HG03045 (cell line): ENCODE measurements at regions not wholly inside any gene's neighbourhood (a gene's known extent, or its start where the extent isn't known, plus 50 kb on each side); places are given as distances from the start of the nearest gene placed in this dataset.

Experiments
- ATAC-seq: cut with Tn5 transposase; IDR thresholded peaks from one replicate; pipeline ENCODE4 v1.9.1; 2021; ENCODE audit warnings: mild to moderate bottlenecking, moderate library complexity; ENCODE audit not compliant: unreplicated experiment

DNA sequence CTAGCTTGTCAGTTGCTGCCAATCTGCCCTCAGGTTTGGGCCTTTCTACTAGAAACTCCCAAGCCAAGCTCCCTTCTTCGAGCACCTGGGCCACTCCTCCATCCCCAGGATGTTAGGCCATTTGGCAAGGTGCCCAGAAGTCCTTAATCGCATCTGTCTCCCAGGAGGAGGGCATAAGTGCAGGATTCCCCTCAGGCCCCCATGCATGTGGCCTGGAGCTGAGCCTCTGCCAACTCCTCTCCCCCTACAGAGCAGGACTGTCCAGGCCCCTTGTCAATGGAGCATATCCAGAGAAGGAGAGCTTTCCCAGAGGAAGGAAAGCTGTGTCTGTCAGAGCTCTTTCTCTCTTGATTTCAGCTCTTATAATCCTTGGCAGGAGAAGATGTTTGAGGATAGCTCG is 182.6 kb upstream of the ROPN1 start:
- no peak for ATAC-seq

DNA sequence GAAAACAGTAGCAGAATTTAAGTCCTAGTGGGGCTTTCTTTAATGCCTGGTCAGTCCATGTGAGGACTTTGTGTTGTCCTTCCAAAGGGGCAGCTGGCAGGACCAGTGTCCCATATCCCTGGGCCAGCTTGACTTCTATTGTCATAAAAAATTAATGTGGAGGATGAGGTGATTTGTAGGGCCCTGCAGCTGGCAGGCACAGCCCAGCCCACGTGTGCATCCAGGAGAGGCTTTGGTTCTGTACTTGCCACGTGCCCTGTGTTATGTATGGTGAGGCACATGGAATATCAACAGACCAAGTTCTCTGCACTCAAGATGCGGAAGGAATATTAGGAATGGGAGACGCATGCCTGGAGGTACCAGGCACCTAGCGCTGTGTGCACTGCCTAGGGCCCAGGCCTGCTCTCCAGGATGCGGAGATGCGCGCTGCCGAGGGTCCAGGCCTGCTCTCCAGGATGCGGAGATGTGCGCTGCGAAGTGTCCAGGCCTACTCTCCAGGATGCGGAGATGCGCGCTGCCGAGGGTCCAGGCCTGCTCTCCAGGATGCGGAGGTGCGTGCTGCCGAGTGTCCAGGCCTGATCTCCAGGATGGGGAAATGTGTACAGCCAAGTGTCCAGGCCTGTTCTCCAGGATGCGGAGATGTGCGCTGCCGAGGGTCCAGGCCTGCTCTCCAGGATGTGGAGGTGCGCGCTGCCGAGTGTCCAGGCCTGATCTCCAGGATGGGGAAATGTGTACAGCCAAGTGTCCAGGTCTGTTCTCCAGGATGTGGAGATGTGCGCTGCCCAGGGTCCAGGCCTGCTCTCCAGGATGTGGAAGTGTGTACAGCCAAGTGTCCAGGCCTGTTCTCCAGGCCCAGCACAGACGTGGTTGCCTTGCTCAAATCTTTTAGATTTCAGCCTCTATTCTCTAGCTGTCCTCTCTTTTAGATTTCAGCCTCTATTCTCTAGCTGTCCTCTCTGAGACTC is 183.3 kb upstream of the ROPN1 start:
- ATAC-seq, result no peak

DNA sequence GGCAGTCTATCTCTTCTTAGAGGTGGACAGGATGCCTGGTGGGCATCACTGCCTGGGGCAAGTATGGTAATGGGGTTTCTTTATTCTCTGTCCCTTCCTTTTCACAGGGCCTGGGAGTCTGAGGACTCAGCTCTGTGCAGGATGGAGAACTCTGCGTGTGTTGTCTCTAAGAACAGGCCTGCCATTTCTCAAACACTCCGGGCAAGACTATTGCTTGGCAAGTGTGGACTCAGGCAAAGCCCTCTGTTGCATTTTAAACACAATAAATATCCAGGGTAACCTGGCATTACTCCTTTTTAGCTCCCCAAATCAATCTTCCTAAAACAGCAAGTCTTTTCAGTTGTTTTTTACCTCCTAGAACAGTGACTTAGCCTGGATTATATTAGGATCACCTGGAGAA is 185.1 kb upstream of the ROPN1 start:
- ATAC-seq, result no peak

DNA sequence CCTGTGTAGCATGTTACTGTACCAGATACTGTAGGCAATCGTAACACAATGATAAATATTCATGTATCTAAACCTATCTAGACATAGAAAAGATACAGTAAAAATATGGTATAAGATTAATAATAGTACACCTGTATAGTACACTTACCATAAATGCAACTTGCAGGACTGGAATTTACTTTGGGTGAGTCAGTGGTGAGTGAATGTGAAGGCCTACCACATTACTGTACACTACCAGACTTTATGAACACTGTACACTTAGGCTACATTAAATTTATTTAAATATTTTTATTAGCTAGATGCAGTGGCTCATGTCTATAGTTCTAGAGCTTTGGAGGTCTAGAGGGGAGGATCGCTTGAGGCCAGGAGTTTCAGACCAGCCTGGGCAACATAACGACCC is 186.6 kb upstream of the ROPN1 start:
- ATAC-seq, result no peak

DNA sequence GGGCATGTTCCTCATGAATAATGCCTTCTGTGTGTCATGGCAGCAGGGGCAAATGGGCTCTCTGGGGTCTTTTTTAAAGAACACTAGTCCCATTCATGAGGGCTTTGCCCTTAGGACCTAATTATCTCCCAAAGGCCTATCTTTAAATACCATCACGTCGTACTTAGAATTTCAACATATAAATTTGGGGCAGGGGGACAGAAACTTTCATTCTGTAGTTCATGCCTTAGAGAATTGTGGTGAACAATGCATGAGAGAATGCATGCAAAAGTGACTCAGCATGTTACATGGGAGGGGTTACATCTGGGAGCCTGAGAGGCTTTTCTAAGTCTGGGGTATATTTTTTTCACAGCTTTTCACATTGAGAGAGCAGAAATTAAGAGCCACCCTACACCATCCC is 208.5 kb upstream of the ROPN1 start:
- no peak for ATAC-seq

DNA sequence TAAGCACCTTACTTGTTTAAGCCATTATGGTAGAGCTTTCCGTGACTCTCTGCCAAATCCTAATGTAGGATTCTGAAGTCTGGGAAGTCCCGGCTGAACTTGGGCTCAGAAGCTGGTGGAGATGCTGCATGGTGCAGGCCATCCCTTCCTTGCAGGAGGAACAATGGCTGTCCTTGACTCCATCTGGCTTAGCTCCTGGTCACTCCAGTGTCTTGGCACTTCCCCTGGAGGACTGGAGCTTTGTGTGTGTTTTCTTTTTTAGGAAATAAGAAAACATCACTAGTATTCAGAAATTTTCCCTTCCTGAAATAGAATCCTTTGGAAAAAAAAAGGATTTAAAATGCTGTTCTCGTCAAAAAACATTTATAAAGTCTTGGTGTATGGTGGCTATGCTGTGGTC is 209.3 kb upstream of the ROPN1 start:
- ATAC-seq, result no peak

DNA sequence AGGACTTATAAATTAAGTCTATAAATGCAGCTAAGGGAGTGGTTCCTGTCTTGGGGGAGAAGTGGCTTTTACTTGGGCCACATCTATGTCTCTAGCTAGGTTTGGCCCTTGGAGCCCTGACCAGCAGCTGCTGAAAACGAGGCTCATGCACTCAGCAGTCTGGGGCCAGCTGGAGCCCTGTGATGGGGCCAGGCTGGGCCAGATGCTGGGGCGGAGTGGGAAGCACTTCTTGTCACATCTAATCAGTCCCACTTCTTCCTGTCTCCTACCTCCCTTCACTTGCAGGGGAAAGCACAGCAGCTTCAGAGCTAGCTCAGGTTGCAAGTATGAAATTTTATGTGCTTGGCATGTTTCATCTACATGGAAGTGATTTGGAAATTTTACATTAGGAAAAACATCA is 209.9 kb upstream of the ROPN1 start:
- ATAC-seq, result no peak

DNA sequence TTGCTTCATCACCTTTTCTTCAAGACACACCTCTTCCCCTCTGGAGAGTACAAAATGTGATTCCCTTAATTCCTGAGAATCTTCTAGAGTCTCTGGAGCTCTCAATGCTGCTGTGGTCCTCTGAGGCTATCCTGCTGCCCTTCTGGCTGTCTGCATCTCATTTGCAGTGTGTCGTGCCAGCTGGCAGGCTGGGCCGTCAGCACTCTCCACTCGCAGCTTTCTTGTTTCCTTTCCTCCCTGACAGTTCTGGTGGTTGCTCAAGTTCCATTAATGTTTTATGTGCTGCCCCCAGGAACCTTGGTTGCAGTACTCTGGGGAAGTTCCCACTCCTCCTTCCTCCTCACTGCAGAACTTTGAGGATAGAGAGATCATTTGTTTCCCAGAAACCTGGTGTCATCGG is 210.8 kb upstream of the ROPN1 start:
- ATAC-seq, result no peak

DNA sequence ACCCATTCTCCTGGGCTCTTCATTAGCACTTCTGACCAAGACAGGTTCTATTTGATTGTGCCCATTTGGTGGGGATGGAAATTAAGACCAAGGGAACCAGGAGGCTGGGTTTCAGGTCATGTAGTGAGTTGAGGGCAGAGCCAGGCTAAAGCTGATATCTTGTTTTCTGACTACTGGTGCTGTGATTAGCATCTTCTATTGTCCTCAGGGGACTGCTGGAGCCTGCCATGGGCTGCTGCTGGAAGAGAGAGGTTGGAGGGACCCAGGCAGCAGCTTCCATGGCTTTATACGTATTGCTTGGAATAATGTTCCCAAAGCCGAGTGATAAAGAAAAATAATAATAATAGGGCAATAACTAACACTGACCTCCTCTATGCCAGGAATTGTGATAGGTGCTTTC is 211.4 kb upstream of the ROPN1 start:
- ATAC-seq, result no peak

DNA sequence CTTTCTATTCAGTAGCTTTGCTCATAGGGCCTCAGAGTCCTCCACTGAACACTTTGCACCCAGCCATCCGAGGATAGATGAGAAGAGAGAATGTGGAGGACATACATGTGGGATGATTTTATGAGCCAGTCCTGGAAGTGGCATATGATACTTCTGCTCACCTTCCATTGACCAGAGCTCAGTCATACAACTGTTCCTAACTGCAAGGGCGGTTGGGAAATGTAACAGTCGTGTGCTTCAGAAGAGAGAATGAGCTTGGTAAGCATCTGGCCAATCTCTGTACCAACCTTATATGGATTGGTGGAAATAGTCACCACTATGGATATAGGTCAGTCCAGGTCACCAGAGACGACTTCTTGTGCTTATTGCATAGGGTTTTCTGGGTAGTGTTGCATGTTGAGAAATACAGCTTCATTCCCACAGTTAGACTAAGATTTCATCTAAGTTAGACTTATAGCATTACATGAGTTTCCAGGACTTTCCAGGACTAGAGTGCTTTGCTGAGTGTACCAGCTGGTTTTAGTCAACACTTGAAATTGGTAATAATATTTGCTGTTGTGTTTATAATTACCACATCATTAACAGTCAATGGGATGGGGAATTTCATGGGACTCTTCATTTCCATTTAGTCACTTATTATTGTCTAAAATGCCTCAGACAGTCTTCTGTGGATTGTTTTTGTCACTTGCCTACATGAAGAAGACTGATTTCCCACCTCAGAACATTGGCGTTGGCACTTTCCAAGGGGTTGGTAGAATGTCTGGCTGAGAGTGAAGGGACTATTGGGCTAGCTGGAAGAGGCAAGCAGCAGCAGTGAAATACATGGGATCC is 214.5 kb upstream of the ROPN1 start:
- no peak for ATAC-seq

DNA sequence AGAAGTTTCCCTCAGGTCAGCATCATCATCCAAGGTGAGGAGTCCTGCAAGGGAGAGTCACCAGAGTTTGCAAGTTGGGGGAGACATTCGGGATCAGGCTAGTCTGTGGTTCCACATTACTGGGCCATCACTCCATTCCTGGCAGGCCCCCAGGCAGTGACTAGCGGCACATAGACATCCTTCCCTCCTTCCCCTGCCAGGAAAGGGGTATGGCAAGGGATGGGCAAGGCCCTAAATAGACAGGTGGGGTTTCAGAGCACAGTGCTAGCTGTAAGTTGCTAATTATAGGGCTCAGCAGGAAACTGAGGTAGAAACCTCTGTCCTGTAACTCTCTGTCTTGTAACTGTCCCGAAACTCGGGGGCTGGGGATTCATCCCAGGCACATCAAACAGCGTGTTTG is 215.2 kb upstream of the ROPN1 start:
- no peak for ATAC-seq

DNA sequence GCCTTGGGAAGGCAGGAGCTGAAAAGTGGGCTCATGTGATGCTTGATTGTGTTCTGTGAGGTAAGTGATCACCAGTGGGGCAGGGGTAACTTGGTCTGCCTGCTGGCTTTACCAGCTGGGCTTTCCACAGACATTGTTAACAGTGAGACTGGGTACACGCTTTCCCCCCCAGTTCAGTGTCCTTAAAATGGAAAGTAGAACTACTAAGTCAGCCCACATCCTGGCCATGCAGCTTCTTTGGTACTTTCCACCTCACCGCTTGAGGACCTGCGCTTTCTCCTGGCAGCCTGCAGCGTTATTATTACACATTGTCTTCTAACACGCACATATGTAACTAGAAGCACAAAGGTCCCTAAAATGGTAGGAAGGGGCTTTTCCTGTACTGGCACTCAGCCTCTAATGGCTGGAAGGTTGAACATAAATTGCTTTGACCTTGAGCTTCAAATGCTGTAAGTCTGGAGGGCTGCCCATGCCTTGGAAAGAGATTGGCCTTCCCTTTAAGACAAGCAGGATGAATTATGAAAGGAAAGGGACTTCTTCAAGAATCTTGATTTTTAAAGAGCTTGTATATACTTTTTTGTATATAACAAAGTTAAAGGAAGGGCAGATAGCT is 216.1 kb upstream of the ROPN1 start:
- peak; percentile 75 for ATAC-seq

DNA sequence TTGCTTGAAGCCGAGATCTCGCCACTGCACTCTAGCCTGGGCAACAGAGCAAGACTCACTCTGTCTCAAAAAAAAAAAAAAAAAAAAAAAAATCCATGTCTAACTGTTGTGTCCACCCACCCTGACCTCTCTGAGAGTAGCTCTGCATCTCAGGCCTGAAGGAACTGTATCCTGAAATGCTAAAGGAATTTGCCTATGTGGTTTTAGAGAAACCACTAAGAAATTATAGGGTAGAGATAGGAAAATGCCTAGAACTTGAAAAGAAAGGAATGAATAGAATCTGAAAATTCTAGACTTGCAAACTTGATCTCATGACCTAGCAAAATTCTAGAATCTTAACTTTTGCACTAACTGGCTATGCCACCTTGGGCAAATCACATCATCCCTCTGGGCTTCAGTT is 217.5 kb upstream of the ROPN1 start:
- no peak for ATAC-seq

DNA sequence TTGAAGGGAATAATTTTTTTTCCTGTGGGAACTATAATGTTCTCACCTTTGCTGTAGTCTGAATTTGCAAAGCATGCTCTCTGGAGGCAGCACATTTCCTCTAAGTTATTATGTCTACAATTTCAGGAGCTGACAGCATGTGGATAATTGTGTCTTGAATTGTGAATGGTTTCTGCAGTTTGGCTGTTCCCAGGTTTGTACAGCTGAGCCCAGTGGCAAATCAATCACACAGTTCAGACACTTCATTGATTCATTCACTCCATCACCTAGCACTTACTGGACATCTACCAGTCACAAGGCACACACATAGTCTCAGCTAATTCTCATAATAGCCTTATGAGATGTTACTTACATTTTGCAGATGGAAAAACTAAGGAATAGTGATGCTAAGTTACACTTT is 219.0 kb upstream of the ROPN1 start:
- ATAC-seq, result no peak

DNA sequence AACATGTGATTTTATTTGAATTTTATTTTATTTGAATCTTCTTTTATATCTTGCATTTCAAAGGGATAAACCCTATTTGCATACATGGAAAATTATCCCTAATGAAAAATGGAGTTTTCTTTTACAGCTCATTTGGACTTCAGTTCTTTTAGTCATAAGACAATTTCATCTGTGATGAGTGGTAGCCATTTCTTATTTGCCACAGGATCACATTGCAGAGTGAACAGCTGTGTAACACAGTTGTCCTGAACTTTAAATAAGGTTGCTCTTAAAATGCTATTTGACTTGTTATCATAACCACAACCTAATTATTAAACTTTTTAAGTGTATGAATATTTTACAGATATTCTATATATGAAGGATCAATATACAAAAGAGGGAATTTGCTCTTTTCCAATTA is 221.7 kb upstream of the ROPN1 start:
- ATAC-seq, result no peak

DNA sequence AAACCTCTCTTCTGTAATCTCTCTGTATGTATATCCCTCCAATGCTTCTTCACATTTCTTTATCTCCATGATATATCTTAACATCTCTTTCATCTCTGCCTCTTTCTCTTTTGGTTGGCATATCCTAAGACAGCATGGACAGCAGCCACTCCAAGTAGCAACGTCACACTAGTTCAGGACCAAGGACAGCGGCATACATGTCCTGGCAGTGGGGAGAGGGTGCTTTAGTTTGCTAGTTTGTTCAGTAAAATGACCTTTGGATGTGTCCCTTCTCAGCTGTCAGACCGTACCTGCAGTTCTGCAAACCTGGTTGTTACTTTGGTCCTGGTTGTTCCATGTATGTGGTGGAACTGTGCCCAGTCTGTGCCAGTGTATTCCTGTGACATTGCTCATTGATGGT is 225.6 kb upstream of the ROPN1 start:
- ATAC-seq, result no peak

DNA sequence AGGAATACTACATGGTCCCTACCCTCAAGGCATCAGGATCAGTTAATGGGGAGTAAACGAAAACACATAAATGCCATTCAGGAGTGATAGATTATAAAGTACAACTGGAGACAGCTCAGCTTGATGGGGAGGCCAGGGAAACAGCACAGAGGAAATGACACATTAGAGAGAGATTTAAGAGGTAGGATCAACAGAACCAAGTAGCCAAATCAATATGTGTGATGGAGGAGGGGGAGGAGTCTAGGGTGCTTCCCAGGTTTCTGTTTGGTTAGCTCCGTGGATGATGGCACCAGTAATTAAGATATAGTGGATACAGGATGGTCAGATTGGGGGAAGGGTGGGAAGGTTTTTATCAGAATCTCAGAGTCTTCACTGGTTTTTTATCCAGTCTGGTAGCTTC is 229.5 kb upstream of the ROPN1 start:
- ATAC-seq, result no peak

DNA sequence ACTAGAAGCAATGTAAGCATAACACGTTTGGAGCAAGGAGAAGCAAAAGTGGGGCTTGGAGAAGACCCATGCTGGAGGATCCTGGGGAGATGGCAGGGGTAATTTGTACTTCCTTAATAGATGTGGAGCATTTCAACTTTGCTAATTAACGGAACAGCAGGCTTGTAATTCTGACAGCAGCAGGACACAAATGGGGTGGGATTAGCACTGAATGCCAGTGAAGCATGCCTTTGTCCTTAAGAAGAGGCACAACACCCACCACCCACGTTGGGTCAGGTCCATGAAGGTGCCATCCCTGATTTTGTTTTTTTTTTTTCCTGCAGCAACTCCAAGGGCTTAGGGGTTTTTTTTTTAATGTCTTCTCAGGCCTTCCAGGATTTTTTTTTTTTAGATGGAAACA is 231.9 kb upstream of the ROPN1 start:
- no peak for ATAC-seq

DNA sequence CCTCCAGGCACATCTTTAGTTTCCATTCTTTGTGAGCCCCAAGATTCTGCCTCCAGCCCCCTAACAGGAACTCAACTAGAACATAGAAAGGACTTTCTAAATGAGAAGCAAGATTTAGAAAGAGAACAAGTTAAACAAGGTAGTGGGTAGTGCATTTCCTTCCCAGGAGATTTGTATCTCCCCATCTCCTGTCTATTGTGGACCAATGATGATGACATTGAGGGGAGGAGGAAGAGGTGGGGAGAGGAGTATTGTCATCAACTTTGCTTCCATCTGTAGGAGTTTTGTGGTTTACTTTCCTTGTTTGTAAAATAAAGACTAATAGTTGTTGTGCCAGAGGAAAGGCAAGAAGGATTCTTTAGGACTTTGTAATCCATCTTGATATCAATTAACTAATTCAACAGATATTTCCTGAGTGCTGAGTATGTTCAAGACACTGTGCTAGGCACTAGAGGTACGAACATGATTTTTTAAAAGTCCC is 235.3 kb upstream of the ROPN1 start:
- ATAC-seq, result no peak

DNA sequence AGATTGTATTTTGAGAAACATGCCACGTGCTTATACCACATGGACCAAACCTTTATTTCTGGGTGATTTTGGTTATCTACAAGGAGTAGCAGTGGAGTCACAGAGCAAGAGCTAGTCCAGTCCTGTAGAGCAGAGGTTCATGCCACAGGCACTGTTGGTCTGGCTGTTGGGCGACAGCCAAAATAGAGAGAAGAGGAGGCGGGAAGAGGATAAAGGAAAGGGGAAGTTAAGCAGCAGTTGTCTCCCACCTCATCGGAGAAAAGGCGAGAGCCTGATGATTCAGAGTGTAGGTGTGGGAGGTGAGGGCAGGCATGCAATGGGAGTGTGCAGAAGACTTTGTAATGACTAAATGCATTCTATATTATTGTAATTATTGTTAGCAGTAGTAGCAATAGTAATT is 237.5 kb upstream of the ROPN1 start:
- no peak for ATAC-seq

DNA sequence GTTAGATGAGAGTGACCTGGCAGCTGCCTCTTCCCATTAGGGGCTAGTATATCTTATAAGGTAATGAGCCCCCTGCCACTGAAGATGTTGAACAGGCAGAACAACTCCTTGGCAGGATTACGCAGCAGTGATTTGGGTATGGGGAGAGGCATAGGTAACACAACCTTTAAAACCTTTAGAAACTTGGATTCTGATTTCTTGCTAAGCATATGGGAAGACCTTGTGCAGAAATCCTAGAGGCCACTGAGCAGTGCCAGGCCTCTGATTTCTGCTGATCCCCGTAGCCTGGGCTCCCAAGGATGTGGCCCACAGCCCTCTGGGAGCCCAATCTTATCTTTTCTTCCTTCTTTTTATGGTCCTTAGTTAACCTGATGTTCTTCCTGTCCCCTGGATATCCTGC is 237.9 kb upstream of the ROPN1 start:
- ATAC-seq, result no peak

DNA sequence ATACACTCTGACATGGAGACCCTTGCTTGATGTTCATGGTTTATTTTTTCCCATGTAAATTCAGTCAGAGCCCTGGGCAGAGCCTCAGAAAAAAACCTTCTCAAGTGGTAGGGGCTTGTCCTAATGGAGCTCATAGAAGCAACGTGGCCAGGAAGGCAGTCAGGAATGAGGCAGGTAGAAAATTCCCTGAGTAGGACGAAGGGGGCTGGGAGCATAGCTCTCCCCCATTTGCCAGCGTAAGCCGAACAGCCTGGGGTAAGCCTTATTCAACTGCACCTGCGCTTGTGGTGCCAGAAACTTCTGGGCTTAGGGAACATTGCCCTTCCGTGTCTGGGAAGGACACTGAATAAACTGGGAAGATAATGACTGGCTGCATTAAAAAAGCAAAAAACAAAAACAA is 238.5 kb upstream of the ROPN1 start:
- no peak for ATAC-seq
